GM23338 (cell line): ENCODE measurements at regions not wholly inside any gene's neighbourhood (a gene's known extent, or its start where the extent isn't known, plus 50 kb on each side); places are given as distances from the start of the nearest gene placed in this dataset.

Source experiments
- ATAC-seq: fragments of 200-7000 bp; cut with Tn5 transposase; 3 replicates; pipeline ENCODE4 v1.9.1; 2020
- DNase-seq: peaks from one replicate; pipeline ENCODE4 v3.0.0-alpha.2; 2015; ENCODE audit warnings: low spot score
- H2AFZ ChIP-seq: fragments of 200-600 bp; sonication (generic); 2 replicates; pipeline ENCODE4 v1.8.0; 2016; ENCODE audit warnings: antibody characterized with exemption, mild to moderate bottlenecking, moderate library complexity
- H3F3A ChIP-seq: fragments of 200-600 bp; sonication (generic); replicated peaks from 2 replicates; pipeline ENCODE4 v1.8.0; 2017; ENCODE audit warnings: antibody characterized with exemption, mixed run types, low read depth
- H3K27ac ChIP-seq: fragments of 200-600 bp; sonication (generic); 2 replicates; pipeline ENCODE4 v1.6.1; 2016; ENCODE audit warnings: low read depth
- H3K27me3 ChIP-seq: fragments of 200-600 bp; sonication (generic); 2 replicates; pipeline ENCODE4 v1.8.0; 2016; ENCODE audit warnings: mild to moderate bottlenecking, mixed run types, moderate library complexity; ENCODE audit not compliant: insufficient read depth
- H3K36me3 ChIP-seq: fragments of 200-600 bp; sonication (generic); 2 replicates; pipeline ENCODE4 v1.8.0; 2016; ENCODE audit warnings: mild to moderate bottlenecking; ENCODE audit not compliant: insufficient read depth
- H3K4me1 ChIP-seq: fragments of 200-600 bp; sonication (generic); 2 replicates; pipeline ENCODE4 v1.8.0; 2016; ENCODE audit warnings: mild to moderate bottlenecking, moderate library complexity; ENCODE audit not compliant: insufficient read depth
- H3K4me2 ChIP-seq: fragments of 200-600 bp; sonication (generic); 2 replicates; pipeline ENCODE4 v1.7.1; 2017; ENCODE audit warnings: mixed run types
- H3K4me3 ChIP-seq: fragments of 200-600 bp; sonication (generic); 2 replicates; pipeline ENCODE4 v1.6.1; 2016; ENCODE audit warnings: mixed run types
- H3K79me2 ChIP-seq: fragments of 200-600 bp; sonication (generic); replicated peaks from 2 replicates; pipeline ENCODE4 v1.8.0; 2017; ENCODE audit warnings: mild to moderate bottlenecking; ENCODE audit not compliant: insufficient read depth
- H3K9me2 ChIP-seq: fragments of 200-600 bp; sonication (generic); 2 replicates; pipeline ENCODE4 v1.8.0; 2017; ENCODE audit not compliant: insufficient read depth
- H4K20me1 ChIP-seq: fragments of 200-600 bp; sonication (generic); replicated peaks from 2 replicates; pipeline ENCODE4 v1.8.0; 2017; ENCODE audit warnings: mild to moderate bottlenecking; ENCODE audit not compliant: insufficient read depth
- H3K27ac Mint-ChIP-seq: 2 replicates; pipeline ENCODE4 v1.8.0; 2020; ENCODE audit warnings: inconsistent platforms, mild to moderate bottlenecking, moderate library complexity, mixed read lengths
- H3K27me3 Mint-ChIP-seq: 3 replicates; pipeline ENCODE4 v1.8.0; 2022; ENCODE audit warnings: low read depth, mild to moderate bottlenecking, moderate library complexity, mixed read lengths, inconsistent platforms; ENCODE audit not compliant: insufficient read depth, poor library complexity
- H3K36me3 Mint-ChIP-seq: 3 replicates; pipeline ENCODE4 v1.8.0; 2021; ENCODE audit warnings: low read depth, mild to moderate bottlenecking, inconsistent platforms, moderate library complexity, mixed read lengths
- H3K4me1 Mint-ChIP-seq: 3 replicates; pipeline ENCODE4 v1.8.0; 2020; ENCODE audit warnings: mild to moderate bottlenecking, inconsistent platforms, mixed read lengths
- H3K4me3 Mint-ChIP-seq: 3 replicates; pipeline ENCODE4 v1.8.0; 2021; ENCODE audit warnings: moderate library complexity, mild to moderate bottlenecking, inconsistent platforms, mixed read lengths
- H3K9me3 Mint-ChIP-seq: 3 replicates; pipeline ENCODE4 v1.8.0; 2020; ENCODE audit warnings: moderate library complexity, mild to moderate bottlenecking, inconsistent platforms, mixed read lengths
- ETS1 ChIP-seq: IDR thresholded peaks from 2 replicates; pipeline ENCODE4 v1.6.1; 2016; ENCODE audit warnings: antibody characterized with exemption
- EZH2 ChIP-seq: fragments of 200-600 bp; sonication (generic); IDR thresholded peaks from one replicate; pipeline ENCODE4 v1.8.0; 2017; ENCODE audit warnings: antibody characterized with exemption, mild to moderate bottlenecking, low read depth; ENCODE audit not compliant: unreplicated experiment
- EZH2phosphoT487 ChIP-seq: fragments of 200-600 bp; sonication (generic); IDR thresholded peaks from one replicate; pipeline ENCODE4 v1.8.1; 2018; ENCODE audit warnings: antibody characterized with exemption; ENCODE audit not compliant: unreplicated experiment
- JUNB ChIP-seq: IDR thresholded peaks from one replicate; pipeline ENCODE4 v1.6.1; 2016; ENCODE audit warnings: antibody characterized with exemption; ENCODE audit not compliant: unreplicated experiment
- NANOG ChIP-seq: IDR thresholded peaks from 2 replicates; pipeline ENCODE4 v1.6.1; 2016; ENCODE audit warnings: antibody characterized with exemption, borderline replicate concordance
- POLR2AphosphoS5 ChIP-seq: IDR thresholded peaks from 2 replicates; pipeline ENCODE4 v1.6.1; 2016; ENCODE audit warnings: antibody characterized with exemption, low read depth
- STAT1 ChIP-seq: IDR thresholded peaks from one replicate; pipeline ENCODE4 v1.6.1; 2016; ENCODE audit warnings: antibody characterized with exemption; ENCODE audit not compliant: unreplicated experiment
- ZNF114 ChIP-seq: fragments of 250-450 bp; sonication (Bioruptor Pico); IDR thresholded peaks from 2 replicates; pipeline ENCODE4 v1.5.0; 2020; ENCODE audit warnings: mild to moderate bottlenecking, moderate library complexity
- ZNF462 ChIP-seq: fragments of 250-450 bp; sonication (Bioruptor Pico); IDR thresholded peaks from 2 replicates; pipeline ENCODE4 v1.5.0; 2020; ENCODE audit warnings: mild to moderate bottlenecking, moderate library complexity

GRCh38 chr13:72500851-72501250, 226.6 kb downstream of the MZT1 start (continued):
- TF ChIP-seq ZNF462, result no peak
- TF ChIP-seq NANOG, result no peak

GRCh38 chr13:72495681-72496080, 231.7 kb downstream of the MZT1 start:
- no peaks in the 10 kb centered on the region for H3K36me3 Mint-ChIP-seq
- H3K27ac Mint-ChIP-seq, result no peak overlapping the region
- H3K4me3 Mint-ChIP-seq, result no peak overlapping the region
- Histone ChIP-seq H4K20me1 (no peaks in the 10 kb centered on the region), H3K4me1 (no peaks in the 10 kb centered on the region), H3K36me3 (no peaks in the 10 kb centered on the region), H3K4me3 (no peak overlapping the region), H2AFZ (no peak overlapping the region), H3K4me2 (no peak overlapping the region), H3K79me2 (no peaks in the 10 kb centered on the region), H3F3A (no peaks in the 10 kb centered on the region), H3K27ac (no peak overlapping the region), H3K27me3 (no peaks in the 10 kb centered on the region), H3K9me2 (0 out of 2 replicates have a peak, but pooled peaks cover 4% of the 10 kb centered on the region)
- DNase-seq (no peak), ATAC-seq (no peak)
- no peaks in the 10 kb centered on the region for H3K9me3 Mint-ChIP-seq
- no peaks in the 10 kb centered on the region; the same call in 2 of the 3 replicates for H3K4me1 Mint-ChIP-seq
- H3K27me3 Mint-ChIP-seq, result peaks cover 4% of the 10 kb centered on the region
- TF ChIP-seq EZH2phosphoT487 (no peak), ZNF114 (CRISPR knock-in tag) (no peak), ETS1 (no peak), EZH2 (no peak), POLR2AphosphoS5 (no peak), ZNF462 (no peak), JUNB (no peak), STAT1 (no peak)
